GM12878 (cell line): ENCODE measurements at regions not wholly inside any gene's neighbourhood (a gene's known extent, or its start where the extent isn't known, plus 50 kb on each side); places are given as distances from the start of the nearest gene placed in this dataset.

ENCODE experiments used
- ATAC-seq: fragments of 200-7000 bp; cut with Tn5 transposase; 3 replicates; pipeline ENCODE4 v1.9.1; 2020; ENCODE audit warnings: mild to moderate bottlenecking, moderate library complexity
- BruUV-seq: library from RNA; stranded (reverse); fragments of 400-500 nt; replicated peaks from 2 replicates; lab custom pipeline; 2021; lab: Mats Ljungman, UMichigan
- CTCF ChIA-PET: fragments of 300-600 bp; sonication (Branson Sonifier 250); formaldehyde crosslinking; extraction: SDS; loops from one replicate; lab custom pipeline; 2021; ENCODE audit warnings: inconsistent platforms; lab: Yijun Ruan, JAX
- POLR2A ChIA-PET: fragments of 350-600 bp; formaldehyde crosslinking; extraction: SDS; loops from one replicate; lab custom pipeline; 2021; ENCODE audit warnings: inconsistent platforms; lab: Charles Lee
- RAD21 ChIA-PET: fragments of 300-600 bp; sonication (Branson Sonifier 250); formaldehyde crosslinking; loops from one replicate; lab custom pipeline; 2023; ENCODE audit warnings: antibody characterized with exemption; ENCODE audit not compliant: unreplicated experiment; lab: Charles Lee
- SMC1A ChIA-PET: fragments of 300-600 bp; sonication (Branson Sonifier 250); formaldehyde crosslinking; loops from one replicate; lab custom pipeline; 2023; ENCODE audit not compliant: unreplicated experiment, uncharacterized antibody; lab: Charles Lee
- DNase-seq: peaks from one replicate; pipeline ENCODE4 v3.0.0-alpha.2; 2011; ENCODE audit warnings: low read depth, low spot score
- FAIRE-seq: peaks from 3 replicates; lab custom pipeline; 2011; peaks lifted over from hg19 to GRCh38; lab: Jason Lieb, UNC
- H2AFZ ChIP-seq: 2 replicates; pipeline ENCODE4 v1.6.0; 2011; ENCODE audit warnings: low read depth, low read length, control low read depth; ENCODE audit not compliant: control insufficient read depth
- H3K27ac ChIP-seq: 2 replicates; pipeline ENCODE4 v1.5.1; 2011; ENCODE audit warnings: control low read depth; ENCODE audit not compliant: control insufficient read depth, insufficient read depth
- H3K27me3 ChIP-seq, 2 experiments: replicated peaks in 1 of 2; 2 replicates each; pipeline versions ENCODE4 v1.6.0 to v1.6.1; 2011; ENCODE audit warnings: low read length in 1 of 2; ENCODE audit not compliant: control insufficient read depth in 2 of 2, insufficient read depth in 2 of 2
- H3K36me3 ChIP-seq, 2 experiments: 2 replicates each; pipeline ENCODE4 v1.5.1; 2011; ENCODE audit warnings: low read length in 1 of 2; ENCODE audit not compliant: control insufficient read depth in 2 of 2, insufficient read depth in 2 of 2
- H3K4me1 ChIP-seq: 2 replicates; pipeline ENCODE4 v1.6.1; 2011; ENCODE audit warnings: mild to moderate bottlenecking, low read length, moderate library complexity, mixed read lengths; ENCODE audit not compliant: control insufficient read depth, insufficient read depth
- H3K4me2 ChIP-seq: 2 replicates; pipeline ENCODE4 v1.6.0; 2011; ENCODE audit warnings: control low read depth; ENCODE audit not compliant: control insufficient read depth, insufficient read depth
- H3K4me3 ChIP-seq: fragments of 200-600 bp; sonication (generic); 2 replicates; pipeline ENCODE4 v1.5.1; 2016
- H3K79me2 ChIP-seq: 2 replicates; pipeline ENCODE4 v1.6.0; 2011; ENCODE audit warnings: low read length; ENCODE audit not compliant: control insufficient read depth, insufficient read depth
- H3K9ac ChIP-seq: 2 replicates; pipeline ENCODE4 v1.8.0; 2011; ENCODE audit warnings: low read length, control low read depth, mixed read lengths; ENCODE audit not compliant: control insufficient read depth, insufficient read depth
- H3K9me3 ChIP-seq: replicated peaks from 3 replicates; pipeline ENCODE4 v1.5.1; 2011; ENCODE audit warnings: mild to moderate bottlenecking, low read length; ENCODE audit not compliant: control insufficient read depth, insufficient read depth
- H4K20me1 ChIP-seq: 2 replicates; pipeline ENCODE4 v1.6.0; 2011; ENCODE audit not compliant: control insufficient read depth, insufficient read depth
- ASH2L ChIP-seq: fragments of 300-600, 200-600 bp; sonication (generic); IDR thresholded peaks from 2 replicates; pipeline ENCODE4 v1.6.1; 2017; ENCODE audit warnings: low read depth, mild to moderate bottlenecking, borderline replicate concordance
- CHD2 ChIP-seq: IDR thresholded peaks from 2 replicates; pipeline ENCODE4 v1.6.1; 2011; ENCODE audit warnings: low read depth, low read length, improper control_type of control experiment, borderline replicate concordance
- FOXK2 ChIP-seq: fragments of 450-650 bp; IDR thresholded peaks from 2 replicates; pipeline ENCODE4 v1.6.1; 2017; ENCODE audit warnings: mild to moderate bottlenecking, moderate library complexity
- HSF1 ChIP-seq: fragments of 150-350 bp; IDR thresholded peaks from 2 replicates; pipeline ENCODE4 v1.6.1; 2014; ENCODE audit warnings: mild to moderate bottlenecking, low read depth, low read length
- MEF2A ChIP-seq: IDR thresholded peaks from 2 replicates; pipeline ENCODE4 v1.6.1; 2011; ENCODE audit warnings: low read depth, mild to moderate bottlenecking, low read length, moderate library complexity; ENCODE audit not compliant: insufficient read depth
- MYB ChIP-seq: fragments of 150-350 bp; IDR thresholded peaks from 2 replicates; pipeline ENCODE4 v1.6.1; 2014; ENCODE audit warnings: mild to moderate bottlenecking, low read depth, low read length, borderline replicate concordance
- RBBP5 ChIP-seq: fragments of 200-600 bp; sonication (generic); conservative IDR thresholded peaks from 2 replicates; pipeline ENCODE4 v1.6.1; 2016
- RCOR1 ChIP-seq: conservative IDR thresholded peaks from 2 replicates; pipeline ENCODE4 v1.6.1; 2012; ENCODE audit warnings: low read depth, low read length, improper control_type of control experiment
- RELA ChIP-seq: fragments of 450-650 bp; IDR thresholded peaks from 2 replicates; pipeline ENCODE4 v1.8.0; 2014; ENCODE audit warnings: borderline replicate concordance; ENCODE audit not compliant: partially characterized antibody
- SREBF2 ChIP-seq: IDR thresholded peaks from 2 replicates; pipeline ENCODE4 v1.6.1; 2012; ENCODE audit warnings: mild to moderate bottlenecking, low read length
- TBL1XR1 ChIP-seq: IDR thresholded peaks from 2 replicates; pipeline ENCODE4 v1.6.1; 2012; ENCODE audit warnings: low read depth, low read length, improper control_type of control experiment
- TCF12 ChIP-seq: IDR thresholded peaks from 2 replicates; pipeline ENCODE4 v1.6.1; 2011; ENCODE audit warnings: low read depth, mild to moderate bottlenecking, low read length
- TCF7 ChIP-seq: IDR thresholded peaks from 2 replicates; pipeline ENCODE4 v1.6.1; 2014; ENCODE audit warnings: antibody characterized with exemption, borderline replicate concordance
- ZBTB4 ChIP-seq: fragments of 450-650 bp; formaldehyde crosslinking; IDR thresholded peaks from 2 replicates; pipeline ENCODE4 v1.4.0; 2022; ENCODE audit warnings: mild to moderate bottlenecking, moderate library complexity
- WGBS: methylation state at CpG from one replicate; pipeline ENCODE4 v1.1.6; 2016; ENCODE audit warnings: low lambda C conversion rate; ENCODE audit not compliant: insufficient replicate concordance, insufficient coverage; ENCODE audit errors: missing lambda C conversion rate; 5-methylcytosine and 5-hydroxymethylcytosine counted together
- in situ Hi-C: fragments of 300-500 bp; cut with MboI; formaldehyde crosslinking; loops from 9 replicates; pipeline ENCODE4 v1.14.3; 2018; ENCODE audit warnings: mixed read lengths
- intact Hi-C: fragments of 100-400 bp; cut with micrococcal nuclease; formaldehyde crosslinking; loops from one replicate; pipeline ENCODE4 v1.14.2; 2022; ENCODE audit not compliant: unreplicated experiment
- TF ChIP-seq, protein P1 (sequence below): fragments of 450-650 bp; IDR thresholded peaks from 2 replicates; pipeline ENCODE4 v1.6.1; 2018; ENCODE audit warnings: borderline replicate concordance, mild to moderate bottlenecking; ENCODE audit not compliant: partially characterized antibody
- TF ChIP-seq, protein P2 (sequence below): IDR thresholded peaks from 2 replicates; pipeline ENCODE4 v1.6.1; 2012; ENCODE audit warnings: low read depth, low read length, improper control_type of control experiment

GRCh38 chr17:45643591-45643990 lies 140.5 kb upstream of the CRHR1 start:
- no peak for DNase-seq
- no TSS peak for BruUV-seq
- Histone ChIP-seq H3K36me3 (no peaks in the 10 kb centered on the region; a peak in 2 of 4 replicates), H4K20me1 (0 out of 2 replicates have a peak, but pooled peaks cover 3% of the 10 kb centered on the region), H2AFZ (no peak overlapping the region), H3K27ac (no peak overlapping the region), H3K9me3 (no peaks in the 10 kb centered on the region), H3K27me3 (no peaks in the 10 kb centered on the region), H3K4me3 (no peak overlapping the region), H3K9ac (no peak overlapping the region), H3K79me2 (no peaks in the 10 kb centered on the region), H3K4me1 (no peaks in the 10 kb centered on the region; the same call in 1 of the 2 replicates), H3K4me2 (no peak overlapping the region)
- in situ Hi-C loops (loop anchor here (5.0 kb wide), 1 partner anchor 189 kb away; no protein-coding TSS in a partner anchor), intact Hi-C loops (no loop called here)
- ChIA-PET RAD21 (no interaction called here), CTCF (interaction anchor here (1.1 to 2.2 kb wide), 3 partner anchors 188 to 414 kb away, joined by 3 to 20 read pairs (median 5); no protein-coding TSS in a partner anchor), POLR2A (no interaction called here), SMC1A (no interaction called here)
- no peak for ATAC-seq
- no peak for TF ChIP-seq ASH2L
- TF ChIP-seq HSF1, result no peak
- TF ChIP-seq RCOR1, result no peak
- TF ChIP-seq FOXK2, result no peak
- TF ChIP-seq RBBP5, result no peak
- TF ChIP-seq, protein P1, sequence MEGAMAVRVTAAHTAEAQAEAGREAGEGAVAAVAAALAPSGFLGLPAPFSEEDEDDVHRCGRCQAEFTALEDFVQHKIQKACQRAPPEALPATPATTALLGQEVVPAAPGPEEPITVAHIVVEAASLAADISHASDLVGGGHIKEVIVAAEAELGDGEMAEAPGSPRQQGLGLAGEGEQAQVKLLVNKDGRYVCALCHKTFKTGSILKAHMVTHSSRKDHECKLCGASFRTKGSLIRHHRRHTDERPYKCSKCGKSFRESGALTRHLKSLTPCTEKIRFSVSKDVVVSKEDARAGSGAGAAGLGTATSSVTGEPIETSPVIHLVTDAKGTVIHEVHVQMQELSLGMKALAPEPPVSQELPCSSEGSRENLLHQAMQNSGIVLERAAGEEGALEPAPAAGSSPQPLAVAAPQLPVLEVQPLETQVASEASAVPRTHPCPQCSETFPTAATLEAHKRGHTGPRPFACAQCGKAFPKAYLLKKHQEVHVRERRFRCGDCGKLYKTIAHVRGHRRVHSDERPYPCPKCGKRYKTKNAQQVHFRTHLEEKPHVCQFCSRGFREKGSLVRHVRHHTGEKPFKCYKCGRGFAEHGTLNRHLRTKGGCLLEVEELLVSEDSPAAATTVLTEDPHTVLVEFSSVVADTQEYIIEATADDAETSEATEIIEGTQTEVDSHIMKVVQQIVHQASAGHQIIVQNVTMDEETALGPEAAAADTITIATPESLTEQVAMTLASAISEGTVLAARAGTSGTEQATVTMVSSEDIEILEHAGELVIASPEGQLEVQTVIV, result no peak
- TF ChIP-seq RELA, result no peak
- no peak for TF ChIP-seq CHD2
- TF ChIP-seq, protein P2, sequence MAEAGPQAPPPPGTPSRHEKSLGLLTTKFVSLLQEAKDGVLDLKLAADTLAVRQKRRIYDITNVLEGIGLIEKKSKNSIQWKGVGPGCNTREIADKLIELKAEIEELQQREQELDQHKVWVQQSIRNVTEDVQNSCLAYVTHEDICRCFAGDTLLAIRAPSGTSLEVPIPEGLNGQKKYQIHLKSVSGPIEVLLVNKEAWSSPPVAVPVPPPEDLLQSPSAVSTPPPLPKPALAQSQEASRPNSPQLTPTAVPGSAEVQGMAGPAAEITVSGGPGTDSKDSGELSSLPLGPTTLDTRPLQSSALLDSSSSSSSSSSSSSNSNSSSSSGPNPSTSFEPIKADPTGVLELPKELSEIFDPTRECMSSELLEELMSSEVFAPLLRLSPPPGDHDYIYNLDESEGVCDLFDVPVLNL, result no peak
- TF ChIP-seq SREBF2, result no peak
- no peak for TF ChIP-seq MEF2A
- TF ChIP-seq TCF12, result no peak
- no peak for TF ChIP-seq TCF7
- no peak for TF ChIP-seq TBL1XR1
- no peak for TF ChIP-seq ZBTB4
- no peak for TF ChIP-seq MYB
- WGBS, result 67% methylated on average over 10 of the region's 10 CpGs
- FAIRE-seq, result no peak
